Spleen (tissue), 7 donors: ENCODE measurements at regions not wholly inside any gene's neighbourhood (a gene's known extent, or its start where the extent isn't known, plus 50 kb on each side); places are given as distances from the start of the nearest gene placed in this dataset.

ENCODE experiments used
- CTCF ChIP-seq, 11 experiments: fragments of 200-600 bp in 7 of 11; fragments of 450-650 bp in 4 of 11; sonication (generic) in 4 of 11; IDR thresholded peaks in 8 of 11; conservative IDR thresholded peaks in 3 of 11; 1 replicate in 7 of 11; 2 replicates in 4 of 11; pipeline versions ENCODE4 v1.4.0 to v1.8.0; 2016 to 2021; ENCODE audit warnings: antibody characterized with exemption in 11 of 11, inconsistent platforms in 4 of 11, mild to moderate bottlenecking in 1 of 11
- POLR2A ChIP-seq, 3 donors: fragments of 450-650 bp; IDR thresholded peaks; one replicate each; pipeline ENCODE4 v1.5.1; 2017; ENCODE audit warnings: antibody characterized with exemption in 3 of 3, mild to moderate bottlenecking in 1 of 3
- POLR2AphosphoS5 ChIP-seq, 3 donors: sonication (generic); formaldehyde crosslinking; IDR thresholded peaks; one replicate each; pipeline ENCODE4 v1.5.1; 2017; ENCODE audit warnings: antibody characterized with exemption in 3 of 3
- donor health status: DM: no; HTN: no; CAD: no; lungs with moderate emphysema.
- donor health status: DM: no; HTN: no; CAD: no.
- donor health status: DM: no; HTN: no; CAD: no.

- TF ChIP-seq CTCF (IDR thresholded peaks at IDR 0.05 in 8 of 11, conservative IDR thresholded peaks at IDR 0.05 in 3 of 11) (no peak), POLR2A (IDR thresholded peaks at IDR 0.05) (no peak), POLR2AphosphoS5 (IDR thresholded peaks at IDR 0.05) (no peak)
Observed at GRCh38 chr9:126081746-126082145, 244.9 kb upstream of the MVB12B start.
